Liver (tissue), 7 donors: ENCODE measurements at regions not wholly inside any gene's neighbourhood (a gene's known extent, or its start where the extent isn't known, plus 50 kb on each side); places are given as distances from the start of the nearest gene placed in this dataset.
"Not testable (repeated sequence)": the region's sequence is repeated elsewhere in the genome, so short reads cannot be mapped to it uniquely, and the experiment has no call there.

ENCODE experiments used
- DNase-seq: peaks from one replicate; pipeline ENCODE4 v3.0.0-alpha.2; 2017; ENCODE audit warnings: low spot score
- H3K27ac ChIP-seq, 2 donors: one replicate each; pipeline ENCODE4 v1.7.0; 2013; ENCODE audit warnings: inconsistent platforms in 2 of 2, low read length in 2 of 2, control low read depth in 1 of 2, low read depth in 1 of 2, mild to moderate bottlenecking in 1 of 2
- H3K27me3 ChIP-seq, 4 donors: one replicate each; pipeline versions ENCODE4 v1.6.1 to v1.7.0; 2013; ENCODE audit warnings: low read length in 3 of 4, inconsistent platforms in 1 of 4, mild to moderate bottlenecking in 1 of 4, moderate library complexity in 1 of 4; ENCODE audit not compliant: control insufficient read depth in 4 of 4, insufficient read depth in 4 of 4
- H3K36me3 ChIP-seq, 4 donors: one replicate each; pipeline versions ENCODE4 v1.6.1 to v1.7.0; 2013; ENCODE audit warnings: low read length in 3 of 4, mild to moderate bottlenecking in 3 of 4, low read depth in 1 of 4, moderate library complexity in 1 of 4; ENCODE audit not compliant: control insufficient read depth in 4 of 4, insufficient read depth in 3 of 4
- H3K4me1 ChIP-seq, 4 donors: one replicate each; pipeline versions ENCODE4 v1.6.1 to v1.7.0; 2013; ENCODE audit warnings: low read length in 3 of 4, mild to moderate bottlenecking in 3 of 4, moderate library complexity in 1 of 4; ENCODE audit not compliant: control insufficient read depth in 4 of 4, insufficient read depth in 4 of 4
- H3K4me3 ChIP-seq, 3 donors: one replicate each; pipeline versions ENCODE4 v1.6.1 to v1.7.0; 2013; ENCODE audit warnings: low read length in 3 of 3, control low read depth in 1 of 3, low read depth in 1 of 3, mild to moderate bottlenecking in 1 of 3
- H3K9ac ChIP-seq, 2 donors: one replicate each; pipeline ENCODE4 v1.7.0; 2013; ENCODE audit warnings: low read length in 2 of 2, mild to moderate bottlenecking in 2 of 2, moderate library complexity in 2 of 2, control low read depth in 1 of 2, low read depth in 1 of 2
- H3K9me3 ChIP-seq, 4 donors: one replicate each; pipeline versions ENCODE4 v1.6.1 to v1.7.0; 2013; ENCODE audit warnings: low read length in 3 of 4; ENCODE audit not compliant: control insufficient read depth in 4 of 4
- ATF3 ChIP-seq: IDR thresholded peaks from 2 replicates; pipeline ENCODE4 v1.6.1; 2016; ENCODE audit warnings: antibody characterized with exemption
- EGR1 ChIP-seq, 2 donors: IDR thresholded peaks; 2 replicates each; pipeline ENCODE4 v1.6.1; 2016 to 2018; ENCODE audit warnings: antibody characterized with exemption in 2 of 2, low read depth in 2 of 2
- FOXA2 ChIP-seq: IDR thresholded peaks from 2 replicates; pipeline ENCODE4 v1.6.1; 2016; ENCODE audit warnings: antibody characterized with exemption
- GABPA ChIP-seq, 2 donors: IDR thresholded peaks in 1 of 2; conservative IDR thresholded peaks in 1 of 2; 2 replicates each; pipeline ENCODE4 v1.6.1; 2016; ENCODE audit warnings: antibody characterized with exemption in 2 of 2, mild to moderate bottlenecking in 1 of 2, moderate library complexity in 1 of 2
- HNF4A ChIP-seq, 2 donors: conservative IDR thresholded peaks; 2 replicates each; pipeline ENCODE4 v1.6.1; 2016; ENCODE audit warnings: antibody characterized with exemption in 2 of 2, mild to moderate bottlenecking in 2 of 2
- HNF4G ChIP-seq: IDR thresholded peaks from 2 replicates; pipeline ENCODE4 v1.6.1; 2016; ENCODE audit warnings: antibody characterized with exemption
- JUND ChIP-seq, 2 donors: IDR thresholded peaks; 2 replicates each; pipeline ENCODE4 v1.6.1; 2016; ENCODE audit warnings: antibody characterized with exemption in 2 of 2
- MAX ChIP-seq: IDR thresholded peaks from 2 replicates; pipeline ENCODE4 v1.6.1; 2016; ENCODE audit warnings: antibody characterized with exemption
- NR2F2 ChIP-seq: IDR thresholded peaks from 2 replicates; pipeline ENCODE4 v1.6.1; 2016; ENCODE audit warnings: antibody characterized with exemption
- RAD21 ChIP-seq, 2 donors: IDR thresholded peaks; 2 replicates each; pipeline ENCODE4 v1.6.1; 2016; ENCODE audit warnings: antibody characterized with exemption in 2 of 2, mild to moderate bottlenecking in 2 of 2
- REST ChIP-seq: IDR thresholded peaks from 2 replicates; pipeline ENCODE4 v1.6.1; 2016; ENCODE audit warnings: antibody characterized with exemption, mild to moderate bottlenecking
- RXRA ChIP-seq, 2 donors: IDR thresholded peaks; 2 replicates each; pipeline ENCODE4 v1.6.1; 2017 to 2018; ENCODE audit warnings: antibody characterized with exemption in 2 of 2, mild to moderate bottlenecking in 1 of 2
- SP1 ChIP-seq: IDR thresholded peaks from 2 replicates; pipeline ENCODE4 v1.6.1; 2018; ENCODE audit warnings: antibody characterized with exemption, mild to moderate bottlenecking
- TAF1 ChIP-seq: conservative IDR thresholded peaks from 2 replicates; pipeline ENCODE4 v1.6.1; 2016; ENCODE audit warnings: antibody characterized with exemption, mild to moderate bottlenecking
- YY1 ChIP-seq: IDR thresholded peaks from 2 replicates; pipeline ENCODE4 v1.6.1; 2016; ENCODE audit warnings: antibody characterized with exemption, mild to moderate bottlenecking
- WGBS: extraction: QIAGEN DNeasy Blood & Tissue Kit; methylation state at CpG from one replicate; pipeline ENCODE4 v1.1.7; 2013; 5-methylcytosine and 5-hydroxymethylcytosine counted together
- TF ChIP-seq, protein P1 (sequence below): IDR thresholded peaks from 2 replicates; pipeline ENCODE4 v1.6.1; 2016; ENCODE audit warnings: antibody characterized with exemption
- donor health status: healthy.
- donor health status: healthy.
- donor health status: healthy.
- donor health status: healthy.

- no peak for DNase-seq
- no peak overlapping the region for H3K27ac ChIP-seq
These were observed 361.4 kb downstream of the TEX13C start for GRCh38 chrX:125681058-125681457.

DNA sequence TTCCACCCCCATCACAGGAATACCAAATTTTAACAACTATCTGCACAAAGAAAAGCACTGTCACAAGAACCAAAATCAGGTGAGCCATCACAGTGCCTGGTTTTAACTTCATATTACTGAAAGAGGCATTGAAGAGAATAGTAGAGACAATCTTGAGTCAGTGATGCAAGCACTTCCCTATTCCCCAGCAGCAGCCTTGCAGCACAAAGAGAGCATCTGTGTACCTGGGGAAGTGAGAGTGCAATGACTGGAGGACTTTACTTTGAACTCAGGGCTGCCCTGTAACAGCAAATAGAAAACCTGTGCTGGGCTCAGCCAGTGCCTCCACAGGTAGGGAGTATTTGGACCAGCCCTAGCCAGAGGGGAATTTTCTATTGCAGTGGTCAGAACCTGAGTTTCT, 361.8 kb downstream of the TEX13C start:
- TF ChIP-seq GABPA (IDR thresholded peaks at IDR 0.05 in 1 of 2, conservative IDR thresholded peaks at IDR 0.05 in 1 of 2) (no peak), HNF4A (conservative IDR thresholded peaks at IDR 0.05) (no peak), EGR1 (IDR thresholded peaks at IDR 0.05; ENCODE audit: low read depth in 2 of 2) (no peak), NR2F2 (no peak), TAF1 (no peak), FOXA2 (no peak), RAD21 (IDR thresholded peaks at IDR 0.05) (no peak), HNF4G (no peak)

More at GRCh38 chrX:125681058-125681457, 361.4 kb downstream of the TEX13C start:
- H3K27me3 ChIP-seq, result no peaks in the 10 kb centered on the region
- 95% methylated on average over 2 of the region's 2 CpGs for WGBS
- H3K9ac ChIP-seq, result no peak overlapping the region
- no peaks in the 10 kb centered on the region for H3K36me3 ChIP-seq
- TF ChIP-seq NR2F2 (no peak), ATF3 (no peak), MAX (no peak)
- no peaks in the 10 kb centered on the region for H3K9me3 ChIP-seq
- no peaks in the 10 kb centered on the region for H3K4me1 ChIP-seq
- no peak overlapping the region for H3K4me3 ChIP-seq

DNA sequence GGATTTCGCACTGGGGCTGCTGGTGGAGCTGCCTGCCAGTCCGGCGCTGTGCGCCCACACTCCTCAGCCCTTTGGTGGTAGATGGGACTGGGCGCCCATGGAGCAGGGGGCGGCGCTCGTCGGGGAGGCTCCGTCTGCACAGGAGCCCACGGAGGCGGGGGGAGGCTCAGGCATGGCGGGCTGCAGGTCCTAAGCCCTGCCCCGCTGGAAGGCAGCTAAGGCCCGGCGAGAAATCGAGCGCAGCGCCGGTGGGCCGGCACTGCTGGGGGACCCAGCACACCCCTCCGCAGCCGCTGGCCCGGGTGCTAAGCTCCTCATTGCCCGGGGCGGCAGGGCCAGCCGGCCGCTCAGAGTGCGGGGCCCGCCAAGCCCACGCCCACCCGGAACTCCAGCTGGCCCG, 370.9 kb downstream of the TEX13C start:
- not testable (repeated sequence) for H3K4me1 ChIP-seq, H3K9me3 ChIP-seq, H3K9ac ChIP-seq, H3K4me3 ChIP-seq, H3K36me3 ChIP-seq, DNase-seq, H3K27ac ChIP-seq, H3K27me3 ChIP-seq
- 90% methylated on average over 32 of the region's 33 CpGs for WGBS

More for the DNA sequence above, 361.8 kb downstream of the TEX13C start:
- Histone ChIP-seq H3K9ac (no peak overlapping the region), H3K9me3 (no peaks in the 10 kb centered on the region), H3K4me3 (no peak overlapping the region), H3K27ac (no peak overlapping the region), H3K36me3 (no peaks in the 10 kb centered on the region), H3K27me3 (no peaks in the 10 kb centered on the region), H3K4me1 (no peaks in the 10 kb centered on the region)
- no peak for DNase-seq

DNA sequence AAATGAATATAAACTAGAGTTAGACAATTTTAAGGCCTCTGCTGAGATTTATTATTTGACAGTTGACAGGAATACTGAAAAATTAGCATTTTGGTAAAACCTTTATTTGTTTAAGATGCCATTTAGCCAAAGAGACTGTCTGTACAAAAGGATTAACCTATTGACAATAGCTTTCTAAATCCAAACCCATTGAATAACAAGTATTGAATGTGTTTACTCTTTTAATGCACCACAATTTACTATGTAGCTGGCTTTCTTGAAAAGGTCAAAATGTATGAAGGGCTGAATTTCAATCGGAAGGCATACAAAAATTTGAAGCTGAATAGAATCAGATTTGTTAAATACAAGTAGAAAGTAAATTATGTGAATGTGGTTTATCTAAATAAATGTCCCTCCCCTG, 374.5 kb downstream of the TEX13C start:
- H3K4me3 ChIP-seq, result no peak overlapping the region
- H3K9me3 ChIP-seq, result no peaks in the 10 kb centered on the region
- H3K4me1 ChIP-seq, result no peaks in the 10 kb centered on the region
- no peaks in the 10 kb centered on the region for H3K36me3 ChIP-seq
- no peaks in the 10 kb centered on the region for H3K27me3 ChIP-seq
- no peak for DNase-seq
- 92% methylated on average over 1 of the region's 1 CpG for WGBS
- no peak overlapping the region for H3K27ac ChIP-seq
- no peak overlapping the region for H3K9ac ChIP-seq
- TF ChIP-seq JUND (IDR thresholded peaks at IDR 0.05) (no peak), YY1 (no peak), HNF4G (no peak), RXRA (IDR thresholded peaks at IDR 0.05) (no peak), HNF4A (conservative IDR thresholded peaks at IDR 0.05) (no peak), MAX (no peak), REST (no peak), FOXA2 (no peak), EGR1 (IDR thresholded peaks at IDR 0.05; ENCODE audit: low read depth in 2 of 2) (no peak), SP1 (no peak), RAD21 (IDR thresholded peaks at IDR 0.05) (no peak), GABPA (IDR thresholded peaks at IDR 0.05 in 1 of 2, conservative IDR thresholded peaks at IDR 0.05 in 1 of 2) (no peak), ATF3 (no peak), NR2F2 (no peak)
- TF ChIP-seq, protein P1, sequence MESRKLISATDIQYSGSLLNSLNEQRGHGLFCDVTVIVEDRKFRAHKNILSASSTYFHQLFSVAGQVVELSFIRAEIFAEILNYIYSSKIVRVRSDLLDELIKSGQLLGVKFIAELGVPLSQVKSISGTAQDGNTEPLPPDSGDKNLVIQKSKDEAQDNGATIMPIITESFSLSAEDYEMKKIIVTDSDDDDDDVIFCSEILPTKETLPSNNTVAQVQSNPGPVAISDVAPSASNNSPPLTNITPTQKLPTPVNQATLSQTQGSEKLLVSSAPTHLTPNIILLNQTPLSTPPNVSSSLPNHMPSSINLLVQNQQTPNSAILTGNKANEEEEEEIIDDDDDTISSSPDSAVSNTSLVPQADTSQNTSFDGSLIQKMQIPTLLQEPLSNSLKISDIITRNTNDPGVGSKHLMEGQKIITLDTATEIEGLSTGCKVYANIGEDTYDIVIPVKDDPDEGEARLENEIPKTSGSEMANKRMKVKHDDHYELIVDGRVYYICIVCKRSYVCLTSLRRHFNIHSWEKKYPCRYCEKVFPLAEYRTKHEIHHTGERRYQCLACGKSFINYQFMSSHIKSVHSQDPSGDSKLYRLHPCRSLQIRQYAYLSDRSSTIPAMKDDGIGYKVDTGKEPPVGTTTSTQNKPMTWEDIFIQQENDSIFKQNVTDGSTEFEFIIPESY, result no peak
